ENCODE measurements at regions not wholly inside any gene's neighbourhood (a gene's known extent, or its start where the extent isn't known, plus 50 kb on each side); places are given as distances from the start of the nearest gene placed in this dataset.

- no peak for TF ChIP-seq CTCF (IDR thresholded peaks at IDR 0.05)
- Histone ChIP-seq H3K9ac (ENCODE audit: low read depth in 2 of 2, low read length in 2 of 2) (no peak overlapping the region), H3K36me3 (no peaks in the 10 kb centered on the region), H3K27ac (no peak overlapping the region), H3K4me1 (no peaks in the 10 kb centered on the region), H3K27me3 (no peaks in the 10 kb centered on the region), H3K4me3 (no peak overlapping the region), H3K9me3 (no peaks in the 10 kb centered on the region)
- no peak for DNase-seq
- intact Hi-C loops (cut with DNase I): no loop called here
These were observed 348.3 kb downstream of the MFSD1 start for GRCh38 chr3:159150180-159150579.

GRCh38 chr3:159151130-159151529 is 349.3 kb downstream of the MFSD1 start:
- Histone ChIP-seq H3K9me3 (no peaks in the 10 kb centered on the region), H3K27me3 (no peaks in the 10 kb centered on the region), H3K27ac (no peak overlapping the region), H3K4me1 (no peaks in the 10 kb centered on the region), H3K4me3 (no peak overlapping the region), H3K9ac (ENCODE audit: low read depth in 2 of 2, low read length in 2 of 2) (no peak overlapping the region), H3K36me3 (no peaks in the 10 kb centered on the region)
- no peak for DNase-seq
- intact Hi-C loops (cut with DNase I): no loop called here
- TF ChIP-seq CTCF (IDR thresholded peaks at IDR 0.05): no peak

GRCh38 chr3:159157275-159157674 is 355.4 kb downstream of the MFSD1 start:
- Histone ChIP-seq H3K4me3 (no peak overlapping the region), H3K9me3 (no peaks in the 10 kb centered on the region), H3K4me1 (no peaks in the 10 kb centered on the region), H3K27ac (no peak overlapping the region), H3K36me3 (no peaks in the 10 kb centered on the region), H3K27me3 (no peaks in the 10 kb centered on the region), H3K9ac (ENCODE audit: low read depth in 2 of 2, low read length in 2 of 2) (no peak overlapping the region)
- no peak for TF ChIP-seq CTCF (IDR thresholded peaks at IDR 0.05)
- DNase-seq: no peak
- intact Hi-C loops (cut with DNase I): no loop called here

GRCh38 chr3:159158213-159158612 is 356.4 kb downstream of the MFSD1 start:
- intact Hi-C loops (cut with DNase I): no loop called here
- no peak overlapping the region for H3K27ac ChIP-seq
- DNase-seq: no peak
- H3K4me3 ChIP-seq: no peak overlapping the region
- no peak for TF ChIP-seq CTCF (IDR thresholded peaks at IDR 0.05)
- H3K36me3 ChIP-seq: no peaks in the 10 kb centered on the region
- H3K9ac ChIP-seq (ENCODE audit: low read depth in 2 of 2, low read length in 2 of 2): no peak overlapping the region
- no peaks in the 10 kb centered on the region for H3K4me1 ChIP-seq
- no peaks in the 10 kb centered on the region for H3K9me3 ChIP-seq
- no peaks in the 10 kb centered on the region for H3K27me3 ChIP-seq

GRCh38 chr3:159158801-159159200 is 356.9 kb downstream of the MFSD1 start:
- Histone ChIP-seq H3K27me3 (no peaks in the 10 kb centered on the region), H3K9me3 (no peaks in the 10 kb centered on the region), H3K27ac (no peak overlapping the region), H3K36me3 (no peaks in the 10 kb centered on the region), H3K4me1 (peaks cover 3% of the 10 kb centered on the region), H3K9ac (ENCODE audit: low read depth in 2 of 2, low read length in 2 of 2) (no peak overlapping the region), H3K4me3 (no peak overlapping the region)
- DNase-seq: no peak
- no peak for TF ChIP-seq CTCF (IDR thresholded peaks at IDR 0.05)
- intact Hi-C loops (cut with DNase I): no loop called here

- Histone ChIP-seq H3K9ac (ENCODE audit: low read depth in 2 of 2, low read length in 2 of 2) (no peak overlapping the region), H3K4me3 (no peak overlapping the region), H3K27ac (no peak overlapping the region), H3K9me3 (no peaks in the 10 kb centered on the region), H3K4me1 (peaks cover 3% of the 10 kb centered on the region), H3K27me3 (no peaks in the 10 kb centered on the region), H3K36me3 (no peaks in the 10 kb centered on the region)
- intact Hi-C loops (cut with DNase I): no loop called here
- no peak for DNase-seq
- no peak for TF ChIP-seq CTCF (IDR thresholded peaks at IDR 0.05)
These were observed 357.7 kb downstream of the MFSD1 start for GRCh38 chr3:159159546-159159945.

All from colonic mucosa (tissue), 4 donors.